H1 (cell line): ENCODE measurements at regions not wholly inside any gene's neighbourhood (a gene's known extent, or its start where the extent isn't known, plus 50 kb on each side); places are given as distances from the start of the nearest gene placed in this dataset.

Source experiments
- CTCF ChIA-PET: fragments of 300-600 bp; sonication (Branson Sonifier 250); formaldehyde crosslinking; loops from one replicate; lab custom pipeline; 2021; ENCODE audit not compliant: partially characterized antibody; lab: Charles Lee
- POLR2A ChIA-PET: fragments of 300-600 bp; sonication (Branson Sonifier 250); formaldehyde crosslinking; loops from one replicate; lab custom pipeline; 2021; ENCODE audit warnings: inconsistent platforms; ENCODE audit not compliant: partially characterized antibody; lab: Charles Lee
- DNase-seq, 2 experiments: peaks; one replicate each; pipeline versions ENCODE4 v3.0.0 to v3.0.0-alpha.2; 2010 to 2022; ENCODE audit warnings: low spot score in 2 of 2, low read depth in 1 of 2, mixed read lengths in 1 of 2
- FAIRE-seq: peaks from 2 replicates; lab custom pipeline; 2011; peaks lifted over from hg19 to GRCh38; lab: Jason Lieb, UNC
- H2AFZ ChIP-seq: 2 replicates; pipeline ENCODE4 v1.8.1; 2012; ENCODE audit warnings: low read length, inconsistent platforms
- H2AK5ac ChIP-seq: 2 replicates; pipeline ENCODE4 v1.6.1; 2013; ENCODE audit warnings: low read depth, low read length
- H2BK120ac ChIP-seq: replicated peaks from 2 replicates; pipeline ENCODE3; 2013; ENCODE audit warnings: low read depth, low read length, inconsistent platforms
- H2BK12ac ChIP-seq: 2 replicates; pipeline ENCODE4 v1.6.1; 2013; ENCODE audit warnings: low read depth, low read length
- H2BK15ac ChIP-seq: 2 replicates; pipeline ENCODE4 v1.6.1; 2013; ENCODE audit warnings: low read length
- H2BK20ac ChIP-seq: 2 replicates; pipeline ENCODE4 v1.6.1; 2013; ENCODE audit warnings: low read length
- H2BK5ac ChIP-seq: 2 replicates; pipeline ENCODE4 v1.6.1; 2013; ENCODE audit warnings: low read depth, low read length
- H3K14ac ChIP-seq: 2 replicates; pipeline ENCODE4 v1.6.1; 2013; ENCODE audit warnings: inconsistent platforms; ENCODE audit not compliant: insufficient read length
- H3K18ac ChIP-seq: 2 replicates; pipeline ENCODE4 v1.6.1; 2013; ENCODE audit warnings: low read length; ENCODE audit errors: extremely low read depth
- H3K23ac ChIP-seq: 2 replicates; pipeline ENCODE4 v1.6.1; 2013; ENCODE audit warnings: inconsistent platforms; ENCODE audit not compliant: insufficient read length
- H3K23me2 ChIP-seq: 2 replicates; pipeline ENCODE4 v1.6.1; 2013; ENCODE audit warnings: low read depth, low read length
- H3K27ac ChIP-seq: 2 replicates; pipeline ENCODE4 v1.6.1; 2011; ENCODE audit warnings: low read depth, low read length, inconsistent platforms
- H3K27me3 ChIP-seq, 4 experiments: replicated peaks in 1 of 4; 1 replicate in 1 of 4; 2 replicates in 3 of 4; pipeline versions ENCODE4 v1.6.1 to v1.8.1; 2011 to 2013; ENCODE audit warnings: low read length in 3 of 4, mild to moderate bottlenecking in 3 of 4, inconsistent platforms in 2 of 4, mixed read lengths in 2 of 4, moderate library complexity in 1 of 4; ENCODE audit not compliant: control insufficient read depth in 3 of 4, insufficient read depth in 3 of 4; ENCODE audit errors: extremely low read depth in 1 of 4
- H3K36me3 ChIP-seq, 4 experiments: 2 replicates each; pipeline versions ENCODE4 v1.6.1 to v1.8.1; 2011 to 2013; ENCODE audit warnings: mild to moderate bottlenecking in 4 of 4, low read length in 3 of 4, moderate library complexity in 2 of 4, control low read depth in 1 of 4, inconsistent platforms in 1 of 4; ENCODE audit not compliant: insufficient read depth in 4 of 4, control insufficient read depth in 2 of 4
- H3K4ac ChIP-seq: replicated peaks from 2 replicates; pipeline ENCODE3; 2013; ENCODE audit warnings: low read length, low read depth, mixed read lengths, inconsistent platforms; ENCODE audit not compliant: insufficient read length
- H3K4me1 ChIP-seq, 4 experiments: replicated peaks in 1 of 4; 1 replicate in 1 of 4; 2 replicates in 3 of 4; pipeline versions ENCODE4 v1.6.1 to v1.8.1; 2011 to 2013; ENCODE audit warnings: low read length in 3 of 4, inconsistent platforms in 2 of 4, mixed read lengths in 1 of 4; ENCODE audit not compliant: insufficient read depth in 4 of 4, control insufficient read depth in 3 of 4
- H3K4me2 ChIP-seq, 2 experiments: 2 replicates each; pipeline versions ENCODE4 v1.6.1 to v1.8.1; 2011 to 2013; ENCODE audit warnings: low read depth in 2 of 2, low read length in 2 of 2, control low read depth in 1 of 2, inconsistent platforms in 1 of 2, mild to moderate bottlenecking in 1 of 2; ENCODE audit not compliant: insufficient read depth in 1 of 2
- H3K4me3 ChIP-seq, 4 experiments: fragments of 200-600, 300-600 bp in 1 of 4; sonication (generic), shearing (Covaris generic), sonication (Bioruptor Twin) in 1 of 4; 2 replicates each; pipeline versions ENCODE4 v1.5.1 to v1.8.1; 2011 to 2016; ENCODE audit warnings: low read length in 4 of 4, low read depth in 3 of 4, control low read depth in 2 of 4, inconsistent platforms in 2 of 4, mild to moderate bottlenecking in 2 of 4, mixed read lengths in 1 of 4, moderate library complexity in 1 of 4; ENCODE audit not compliant: insufficient read depth in 2 of 4; ENCODE audit errors: extremely low read depth in 1 of 4
- H3K56ac ChIP-seq: replicated peaks from 2 replicates; pipeline ENCODE3; 2013; ENCODE audit warnings: low read depth, mild to moderate bottlenecking, mixed read lengths, low read length, inconsistent platforms; ENCODE audit not compliant: insufficient read length
- H3K79me1 ChIP-seq: 2 replicates; pipeline ENCODE4 v1.6.1; 2013; ENCODE audit warnings: low read depth, low read length, control low read depth
- H3K79me2 ChIP-seq, 2 experiments: 2 replicates each; pipeline versions ENCODE4 v1.6.1 to v1.8.1; 2012 to 2013; ENCODE audit warnings: low read length in 2 of 2, mild to moderate bottlenecking in 2 of 2, inconsistent platforms in 1 of 2; ENCODE audit not compliant: insufficient read depth in 2 of 2, control insufficient read depth in 1 of 2
- H3K9ac ChIP-seq, 4 experiments: replicated peaks in 1 of 4; 1 replicate in 1 of 4; 2 replicates in 3 of 4; pipeline versions ENCODE4 v1.6.1 to v1.8.1; 2011 to 2013; ENCODE audit warnings: low read depth in 3 of 4, low read length in 3 of 4, control low read depth in 2 of 4, mild to moderate bottlenecking in 2 of 4, moderate library complexity in 2 of 4, inconsistent platforms in 1 of 4; ENCODE audit errors: extremely low read depth in 1 of 4
- H3K9me3 ChIP-seq, 2 experiments: 2 replicates each; pipeline versions ENCODE4 v1.6.1 to v1.8.1; 2012 to 2013; ENCODE audit warnings: mild to moderate bottlenecking in 2 of 2, moderate library complexity in 2 of 2, control low read depth in 1 of 2, inconsistent platforms in 1 of 2, low read depth in 1 of 2, low read length in 1 of 2, mixed read lengths in 1 of 2; ENCODE audit not compliant: insufficient read depth in 2 of 2
- H4K20me1 ChIP-seq, 2 experiments: replicated peaks in 1 of 2; 2 replicates each; pipeline versions ENCODE3 to v1.8.1; 2011 to 2013; ENCODE audit warnings: inconsistent platforms in 2 of 2, low read length in 2 of 2, mild to moderate bottlenecking in 1 of 2; ENCODE audit not compliant: insufficient read depth in 2 of 2, control insufficient read depth in 1 of 2
- H4K5ac ChIP-seq: 2 replicates; pipeline ENCODE4 v1.6.1; 2013; ENCODE audit warnings: low read length, low read depth, mixed read lengths, inconsistent platforms; ENCODE audit not compliant: insufficient read length
- H4K8ac ChIP-seq: 2 replicates; pipeline ENCODE4 v1.8.0; 2013; ENCODE audit warnings: mild to moderate bottlenecking, moderate library complexity, low read length, inconsistent platforms; ENCODE audit not compliant: insufficient read depth; ENCODE audit errors: extremely low read depth
- H4K91ac ChIP-seq: replicated peaks from 2 replicates; pipeline ENCODE3; 2013; ENCODE audit warnings: low read length, mixed read lengths, inconsistent platforms; ENCODE audit not compliant: insufficient read length
- CBX8 ChIP-seq: fragments of 300-800, 300-1000 bp; sonication (generic); IDR thresholded peaks from 2 replicates; pipeline ENCODE4 v1.7.1; 2016; ENCODE audit warnings: low read depth, low read length, borderline replicate concordance
- NANOG ChIP-seq: IDR thresholded peaks from 2 replicates; pipeline ENCODE4 v1.6.1; 2011; ENCODE audit warnings: low read length, low read depth, mild to moderate bottlenecking, inconsistent platforms; ENCODE audit not compliant: insufficient read depth, poor library complexity, severe bottlenecking
- TCF12 ChIP-seq: IDR thresholded peaks from 2 replicates; pipeline ENCODE4 v1.6.1; 2011; ENCODE audit warnings: low read depth, mild to moderate bottlenecking, low read length
- whole genome bisulfite sequencing, 2 experiments: shearing (Covaris generic) in 1 of 2; methylation state at CpG; one replicate each; pipeline versions ENCODE4 v1.1.6 to v1.1.7; 2013 to 2015; ENCODE audit warnings: low lambda C conversion rate in 2 of 2, mixed read lengths in 2 of 2, inconsistent platforms in 1 of 2, low coverage in 1 of 2, missing lambda C conversion rate in 1 of 2; ENCODE audit not compliant: insufficient replicate concordance in 2 of 2, insufficient coverage in 1 of 2, insufficient read length in 1 of 2; ENCODE audit errors: extremely low coverage in 1 of 2, missing lambda C conversion rate in 1 of 2; 5-methylcytosine and 5-hydroxymethylcytosine counted together
- TF ChIP-seq, protein P1 (sequence below): IDR thresholded peaks from 2 replicates; pipeline ENCODE4 v1.6.1; 2011; ENCODE audit warnings: low read length, improper control_type of control experiment

DNA sequence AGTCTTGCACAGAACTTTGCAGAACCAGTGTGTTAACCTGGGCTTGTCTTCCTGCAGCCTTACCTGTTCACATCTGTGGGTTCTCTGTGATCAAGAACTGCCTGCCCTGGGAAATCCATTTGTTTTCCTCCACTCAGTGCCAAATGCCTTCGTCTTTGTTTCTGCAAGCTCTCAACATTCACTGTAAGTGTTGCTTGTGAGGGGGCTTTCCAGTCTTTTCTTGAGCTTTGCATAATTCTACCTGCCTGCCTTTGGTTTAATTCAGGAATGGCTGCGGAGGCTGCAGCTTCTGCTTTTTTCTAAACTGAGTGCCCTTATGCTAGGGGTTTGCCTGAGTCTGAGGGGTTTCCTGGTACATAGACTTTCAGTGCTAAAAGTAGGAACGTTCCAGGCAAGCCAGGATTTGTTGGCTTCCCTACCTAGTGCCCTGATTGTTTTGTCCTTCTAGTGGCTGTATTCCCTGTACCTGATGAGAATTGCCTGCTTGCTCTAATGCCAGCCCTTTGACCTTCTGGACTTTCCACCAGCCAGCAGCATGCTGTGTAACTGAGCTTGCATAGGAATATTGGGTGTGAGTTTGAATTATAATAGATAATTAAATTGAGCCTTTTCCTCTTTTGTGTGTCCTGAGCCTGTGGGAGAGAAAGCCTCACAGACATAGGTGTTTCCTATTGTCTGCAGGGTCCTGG, 96.6 kb upstream of the CLSTN2 start:
- no peak overlapping the region for H2BK120ac ChIP-seq
- POLR2A ChIA-PET: no interaction called here
- peak overlapping the region in 1 of 2 experiments; percentile 22; a peak in 1 of 4 replicates for H3K4me2 ChIP-seq
- H4K8ac ChIP-seq: no peak overlapping the region
- no peak overlapping the region for H3K18ac ChIP-seq
- no peak overlapping the region for H2AK5ac ChIP-seq
- no peak overlapping the region for H3K56ac ChIP-seq
- CTCF ChIA-PET: interaction anchor here (0.6 kb wide), 1 partner anchor 10 kb away, joined by 3 read pairs; no protein-coding TSS in a partner anchor
- no peak overlapping the region for H3K4ac ChIP-seq
- DNase-seq: no peak
- no peak overlapping the region for H2BK15ac ChIP-seq
- peak; percentile 50 for FAIRE-seq
- H3K4me1 ChIP-seq: peaks cover 3 to 11% (median 5%) of the 10 kb centered on the region in 4 experiments; a peak in 6 of 7 replicates
- peak overlapping the region; percentile 11; the same call in 1 of the 2 replicates for H2AFZ ChIP-seq
- no peak overlapping the region for H4K5ac ChIP-seq
- no peak overlapping the region for H3K14ac ChIP-seq
- H2BK12ac ChIP-seq: no peak overlapping the region
- H3K27me3 ChIP-seq: no peaks in the 10 kb centered on the region
- H3K4me3 ChIP-seq: no peak overlapping the region
- H3K36me3 ChIP-seq: no peaks in the 10 kb centered on the region
- H3K79me2 ChIP-seq: no peaks in the 10 kb centered on the region
- H3K9me3 ChIP-seq: no peaks in the 10 kb centered on the region
- 0 out of 2 replicates have a peak overlapping the region, but pooled peaks have one; percentile 75 for H2BK20ac ChIP-seq
- no peaks in the 10 kb centered on the region for H3K79me1 ChIP-seq
- H3K27ac ChIP-seq: no peak overlapping the region
- no peak overlapping the region for H4K91ac ChIP-seq
- no peak overlapping the region for H3K9ac ChIP-seq
- no peak overlapping the region for H3K23ac ChIP-seq
- no peaks in the 10 kb centered on the region for H4K20me1 ChIP-seq
- no peaks in the 10 kb centered on the region for H3K23me2 ChIP-seq
- whole genome bisulfite sequencing, 2 experiments: 73% methylated on average over 3 of the region's 3 CpGs; no CpG with 5 or more reads in 1 of the 2 experiments
- TF ChIP-seq CBX8 (no peak), NANOG (peak; percentile 69), TCF12 (no peak)
- TF ChIP-seq, protein P1, sequence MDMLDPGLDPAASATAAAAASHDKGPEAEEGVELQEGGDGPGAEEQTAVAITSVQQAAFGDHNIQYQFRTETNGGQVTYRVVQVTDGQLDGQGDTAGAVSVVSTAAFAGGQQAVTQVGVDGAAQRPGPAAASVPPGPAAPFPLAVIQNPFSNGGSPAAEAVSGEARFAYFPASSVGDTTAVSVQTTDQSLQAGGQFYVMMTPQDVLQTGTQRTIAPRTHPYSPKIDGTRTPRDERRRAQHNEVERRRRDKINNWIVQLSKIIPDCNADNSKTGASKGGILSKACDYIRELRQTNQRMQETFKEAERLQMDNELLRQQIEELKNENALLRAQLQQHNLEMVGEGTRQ: no peak
- no peak overlapping the region; the same call in 1 of the 2 replicates for H2BK5ac ChIP-seq
